Naive B cell (primary cell): ENCODE measurements at regions not wholly inside any gene's neighbourhood (a gene's known extent, or its start where the extent isn't known, plus 50 kb on each side); places are given as distances from the start of the nearest gene placed in this dataset.

Experiments
- ATAC-seq, 2 donors: fragments of 150-1000 bp; cut with Tn5 transposase; 2 replicates each; pipeline ENCODE4 v1.10.0; 2021; ENCODE audit warnings: low read depth in 2 of 2, mild to moderate bottlenecking in 2 of 2, moderate library complexity in 2 of 2
- DNase-seq: peaks from one replicate; pipeline ENCODE4 v3.0.0; 2022
- H3K27ac Mint-ChIP-seq, 6 donors: one replicate each; pipeline ENCODE4 v1.8.0; 2020 to 2022; ENCODE audit warnings: mild to moderate bottlenecking in 6 of 6, mixed read lengths in 6 of 6, moderate library complexity in 5 of 6, inconsistent platforms in 2 of 6
- H3K27me3 Mint-ChIP-seq, 3 donors: one replicate each; pipeline ENCODE4 v1.8.0; 2021 to 2022; ENCODE audit warnings: mixed read lengths in 3 of 3, mild to moderate bottlenecking in 1 of 3
- H3K36me3 Mint-ChIP-seq, 2 donors: one replicate each; pipeline ENCODE4 v1.8.0; 2020 to 2022; ENCODE audit warnings: mixed read lengths in 2 of 2, inconsistent platforms in 1 of 2, mild to moderate bottlenecking in 1 of 2
- H3K4me1 Mint-ChIP-seq, 3 donors: one replicate each; pipeline ENCODE4 v1.8.0; 2020 to 2022; ENCODE audit warnings: mixed read lengths in 3 of 3, inconsistent platforms in 1 of 3, mild to moderate bottlenecking in 1 of 3, moderate library complexity in 1 of 3
- H3K4me3 Mint-ChIP-seq, 8 donors: one replicate each; pipeline ENCODE4 v1.8.0; 2020 to 2022; ENCODE audit warnings: mild to moderate bottlenecking in 8 of 8, mixed read lengths in 8 of 8, moderate library complexity in 8 of 8, inconsistent platforms in 2 of 8
- H3K9me3 Mint-ChIP-seq, 7 donors: one replicate each; pipeline ENCODE4 v1.8.0; 2020 to 2022; ENCODE audit warnings: mixed read lengths in 7 of 7, mild to moderate bottlenecking in 5 of 7, inconsistent platforms in 2 of 7, moderate library complexity in 1 of 7

DNA sequence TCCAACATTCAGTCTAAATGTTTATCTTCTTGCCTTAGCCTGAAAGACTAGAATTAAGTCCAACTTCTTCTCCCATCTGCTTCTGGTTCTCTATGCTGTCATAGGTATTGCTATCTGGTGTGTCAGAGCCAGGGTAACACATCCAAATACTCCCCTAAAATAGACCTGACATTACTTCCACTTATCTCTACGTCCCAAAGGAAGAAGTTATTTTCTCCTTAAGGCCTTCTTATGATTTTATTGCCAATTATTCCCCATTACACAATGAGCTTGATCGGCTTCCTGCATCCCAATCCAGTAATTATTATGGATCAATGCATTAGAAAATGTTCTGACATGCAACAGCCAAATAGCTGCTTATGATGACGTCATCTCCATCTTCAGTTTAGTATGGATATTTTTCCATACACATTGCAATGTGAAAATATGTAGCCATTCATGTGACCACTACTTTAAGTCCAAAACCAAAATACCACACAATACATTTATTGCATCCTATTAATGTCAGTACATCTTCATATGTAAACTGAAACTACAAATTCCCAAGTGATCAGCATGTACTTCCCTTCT, 555.5 kb downstream of the MAT2B start:
- peaks cover 0 to 2% (median 0%) of the 10 kb centered on the region in 7 donors for H3K9me3 Mint-ChIP-seq
- H3K27ac Mint-ChIP-seq = no peak overlapping the region
- ATAC-seq (no peak), DNase-seq (no peak)
- no peaks in the 10 kb centered on the region for H3K36me3 Mint-ChIP-seq
- peaks cover 0 to 8% (median 4%) of the 10 kb centered on the region in 3 donors for H3K27me3 Mint-ChIP-seq
- H3K4me3 Mint-ChIP-seq = no peak overlapping the region
- no peaks in the 10 kb centered on the region for H3K4me1 Mint-ChIP-seq

DNA sequence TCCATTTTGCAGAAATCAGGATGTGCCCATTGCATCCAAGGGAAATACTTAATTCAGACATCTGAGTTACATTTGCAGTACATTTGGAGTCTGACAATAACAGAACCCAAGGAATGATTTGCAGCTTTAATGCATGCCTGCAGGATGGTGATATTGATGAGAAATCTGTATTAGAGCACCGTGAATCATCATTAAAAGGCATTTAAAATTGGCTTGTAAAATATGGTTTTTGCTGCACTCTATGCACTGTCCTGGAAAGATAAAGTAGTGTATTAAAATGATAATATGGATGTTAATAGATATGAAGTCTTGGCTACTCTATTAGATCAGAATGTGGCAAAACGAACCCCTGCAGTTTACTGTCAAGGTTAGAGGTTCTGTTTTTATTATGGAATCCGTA, 556.9 kb downstream of the MAT2B start:
- ATAC-seq (no peak), DNase-seq (no peak)
- Mint-ChIP-seq H3K27ac (peak overlapping the region in 1 of 6 donors; percentile 34), H3K27me3 (peaks cover 0 to 8% (median 4%) of the 10 kb centered on the region in 3 donors), H3K9me3 (peaks cover 0 to 2% (median 0%) of the 10 kb centered on the region in 7 donors), H3K4me1 (no peaks in the 10 kb centered on the region), H3K36me3 (no peaks in the 10 kb centered on the region), H3K4me3 (no peak overlapping the region)

DNA sequence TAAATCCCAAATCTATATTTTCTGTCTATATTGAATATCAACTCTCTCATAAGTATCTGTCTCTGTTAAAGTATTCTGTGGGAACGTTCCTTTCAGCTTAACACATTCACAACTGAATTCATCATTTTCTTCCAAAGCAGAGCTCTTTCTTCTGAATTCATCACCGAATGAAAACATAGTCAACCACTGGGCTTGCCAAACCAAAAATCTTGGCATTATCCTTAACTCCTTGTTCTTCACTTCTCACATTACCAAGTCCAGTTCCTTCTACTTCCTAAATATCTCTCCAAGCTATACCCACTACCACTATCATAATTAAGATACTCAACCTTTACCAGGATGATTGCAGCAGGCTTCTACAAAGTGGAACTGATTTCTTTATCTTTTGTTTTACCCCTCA, 559.8 kb downstream of the MAT2B start:
- Mint-ChIP-seq H3K27me3 (peaks cover 0 to 4% (median 0%) of the 10 kb centered on the region in 3 donors), H3K9me3 (peaks cover 0 to 2% (median 0%) of the 10 kb centered on the region in 7 donors), H3K36me3 (no peaks in the 10 kb centered on the region), H3K4me3 (no peak overlapping the region), H3K4me1 (no peaks in the 10 kb centered on the region), H3K27ac (no peak overlapping the region)
- ATAC-seq (no peak), DNase-seq (no peak)

DNA sequence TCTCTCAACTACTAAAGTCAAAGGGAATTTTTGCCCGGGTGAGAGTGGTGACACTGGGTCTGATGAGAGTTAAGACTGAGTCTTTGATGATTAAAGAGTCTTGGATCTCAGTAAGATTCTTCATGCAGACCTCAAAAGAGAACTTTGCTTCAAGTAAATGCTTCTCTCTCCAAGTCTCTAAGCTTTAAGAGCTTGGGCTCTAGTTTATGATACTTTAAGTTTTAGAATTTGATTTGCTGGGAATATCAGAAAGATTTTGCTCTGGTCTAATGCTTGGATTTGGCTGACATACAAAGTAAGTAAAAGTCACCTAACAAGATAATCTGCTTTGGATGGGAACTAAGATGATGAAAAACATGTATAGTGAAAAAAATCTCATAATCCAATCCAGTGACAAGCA, 566.3 kb downstream of the MAT2B start:
- Mint-ChIP-seq H3K4me3 (no peak overlapping the region), H3K9me3 (peaks cover 0 to 2% (median 0%) of the 10 kb centered on the region in 7 donors)

DNA sequence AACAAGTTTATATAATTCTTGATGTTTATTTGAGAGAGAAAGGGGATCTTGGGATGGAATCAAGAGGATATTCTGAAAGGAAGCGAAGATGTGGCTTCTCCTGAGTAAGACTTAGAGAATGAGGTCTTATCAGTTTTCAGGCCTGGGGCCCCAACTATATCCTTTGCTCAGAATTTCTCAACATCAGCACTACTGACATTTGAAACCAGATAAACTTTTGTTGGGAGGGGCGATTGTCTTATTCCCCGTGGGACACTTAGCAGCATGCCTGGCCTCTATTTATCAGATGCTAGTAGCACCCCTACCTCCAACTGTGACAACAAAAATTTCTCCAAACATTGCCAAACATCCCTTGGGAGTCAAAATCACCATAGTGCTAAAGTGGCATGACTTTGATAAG, 567.7 kb downstream of the MAT2B start:
- no peaks in the 10 kb centered on the region for H3K36me3 Mint-ChIP-seq
- no peak for ATAC-seq
- peaks cover 7 to 19% (median 10%) of the 10 kb centered on the region in 3 donors for H3K27me3 Mint-ChIP-seq
- H3K9me3 Mint-ChIP-seq = peaks cover 0 to 2% (median 0%) of the 10 kb centered on the region in 7 donors
- no peak overlapping the region for H3K27ac Mint-ChIP-seq
- H3K4me1 Mint-ChIP-seq = no peaks in the 10 kb centered on the region
- no peak for DNase-seq
- no peak overlapping the region for H3K4me3 Mint-ChIP-seq

More for the DNA sequence above, 566.3 kb downstream of the MAT2B start:
- Mint-ChIP-seq H3K27ac (no peak overlapping the region), H3K4me1 (no peaks in the 10 kb centered on the region), H3K36me3 (no peaks in the 10 kb centered on the region), H3K27me3 (peaks cover 7 to 14% (median 10%) of the 10 kb centered on the region in 3 donors)
- DNase-seq (no peak), ATAC-seq (no peak)

DNA sequence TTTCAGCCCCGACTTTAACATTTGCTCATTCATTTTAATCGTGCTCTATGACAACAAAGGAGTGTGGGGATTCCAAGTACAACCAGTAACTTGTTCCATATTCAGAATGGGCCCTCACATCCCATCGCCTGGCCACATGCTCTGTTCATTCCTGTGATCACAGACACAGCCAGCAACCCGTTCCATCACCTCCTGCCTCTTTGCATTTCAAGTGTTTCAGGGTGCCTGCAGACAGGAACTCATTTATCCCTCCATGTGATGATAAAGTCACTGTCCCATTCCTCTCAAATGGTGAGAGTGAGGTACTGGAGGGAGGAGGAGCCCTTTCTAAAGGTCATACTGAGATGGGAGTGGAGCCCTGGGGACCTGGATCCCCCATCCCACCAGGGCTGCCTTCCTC, 571.1 kb downstream of the MAT2B start:
- Mint-ChIP-seq H3K27me3 (peaks cover 6 to 19% (median 10%) of the 10 kb centered on the region in 3 donors), H3K36me3 (no peaks in the 10 kb centered on the region), H3K4me3 (no peak overlapping the region), H3K9me3 (no peaks in the 10 kb centered on the region), H3K27ac (no peak overlapping the region), H3K4me1 (no peaks in the 10 kb centered on the region)
- no peak for ATAC-seq
- DNase-seq = no peak

DNA sequence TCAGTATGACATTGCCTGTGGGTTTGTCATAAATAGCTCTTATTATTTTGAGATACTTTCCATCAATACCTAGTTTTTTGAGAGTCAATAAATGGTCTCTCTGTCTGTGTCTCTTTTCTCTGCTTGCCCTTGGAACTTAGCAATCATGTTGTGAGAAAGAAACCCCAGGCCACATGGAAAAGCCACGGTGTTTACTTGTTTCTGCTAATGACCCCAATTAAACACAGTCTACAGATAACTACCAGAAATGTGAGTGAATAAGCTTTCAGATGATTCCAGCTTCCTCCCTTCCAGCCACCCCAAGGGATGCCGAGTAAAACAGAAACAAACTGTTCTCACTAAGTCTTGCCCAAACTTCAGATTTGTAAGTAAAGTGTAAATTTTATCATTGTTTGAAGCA, 584.9 kb downstream of the MAT2B start:
- DNase-seq (no peak), ATAC-seq (no peak)
- Mint-ChIP-seq H3K4me3 (no peak overlapping the region), H3K4me1 (peaks cover 0 to 1% (median 0%) of the 10 kb centered on the region in 3 donors), H3K9me3 (peaks cover 0 to 11% (median 4%) of the 10 kb centered on the region in 7 donors), H3K27me3 (peaks cover 3 to 8% (median 7%) of the 10 kb centered on the region in 3 donors), H3K36me3 (no peaks in the 10 kb centered on the region), H3K27ac (no peak overlapping the region)

DNA sequence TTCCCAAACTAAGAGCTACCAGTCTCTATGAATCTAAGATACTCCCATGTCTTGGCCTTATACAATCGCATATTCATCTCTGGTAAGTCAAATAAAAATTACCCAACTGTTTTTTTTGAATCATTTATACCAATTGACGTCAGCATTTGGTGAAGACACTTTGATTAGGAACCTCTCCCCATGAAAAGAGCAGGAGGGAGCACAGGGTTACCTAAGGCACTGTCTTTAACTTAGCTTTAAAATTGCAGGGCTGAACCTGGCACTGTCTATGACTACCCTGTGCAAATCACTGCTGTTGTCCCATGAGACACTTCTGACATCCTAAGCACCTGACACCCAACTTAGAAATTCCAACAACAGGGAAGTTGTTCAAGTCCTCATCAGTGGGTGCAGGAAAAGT, 586.4 kb downstream of the MAT2B start:
- no peak for ATAC-seq
- no peaks in the 10 kb centered on the region for H3K36me3 Mint-ChIP-seq
- peaks cover 6 to 8% (median 7%) of the 10 kb centered on the region in 3 donors for H3K27me3 Mint-ChIP-seq
- peaks cover 0 to 11% (median 4%) of the 10 kb centered on the region in 7 donors for H3K9me3 Mint-ChIP-seq
- no peak overlapping the region for H3K27ac Mint-ChIP-seq
- DNase-seq = no peak
- peaks cover 0 to 1% (median 0%) of the 10 kb centered on the region in 3 donors for H3K4me1 Mint-ChIP-seq
- H3K4me3 Mint-ChIP-seq = no peak overlapping the region

DNA sequence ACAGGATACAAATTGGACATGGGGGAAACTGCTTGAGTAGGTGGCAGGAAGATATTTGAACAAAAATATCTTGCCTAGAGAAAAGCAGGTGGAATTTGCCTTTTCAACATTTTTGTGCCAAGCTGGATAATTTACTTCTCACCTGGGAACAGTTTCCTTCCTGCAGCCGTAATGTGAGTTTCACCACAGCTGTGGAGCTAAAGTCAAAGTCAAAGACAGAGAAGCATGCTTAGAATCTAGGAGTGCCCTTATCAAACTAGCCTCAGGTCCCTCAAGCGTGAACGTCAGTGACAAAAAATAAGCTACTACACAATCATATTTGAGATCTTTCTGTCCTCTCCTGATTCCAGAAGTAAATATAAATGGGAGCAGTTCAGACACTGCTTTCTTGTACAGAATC, 588.9 kb downstream of the MAT2B start:
- no peak overlapping the region for H3K27ac Mint-ChIP-seq
- DNase-seq = no peak
- no peak overlapping the region for H3K4me3 Mint-ChIP-seq
- H3K9me3 Mint-ChIP-seq = no peaks in the 10 kb centered on the region
- ATAC-seq = no peak
- H3K36me3 Mint-ChIP-seq = no peaks in the 10 kb centered on the region
- peaks cover 0 to 1% (median 0%) of the 10 kb centered on the region in 3 donors for H3K4me1 Mint-ChIP-seq
- peaks cover 6 to 8% (median 7%) of the 10 kb centered on the region in 3 donors for H3K27me3 Mint-ChIP-seq

DNA sequence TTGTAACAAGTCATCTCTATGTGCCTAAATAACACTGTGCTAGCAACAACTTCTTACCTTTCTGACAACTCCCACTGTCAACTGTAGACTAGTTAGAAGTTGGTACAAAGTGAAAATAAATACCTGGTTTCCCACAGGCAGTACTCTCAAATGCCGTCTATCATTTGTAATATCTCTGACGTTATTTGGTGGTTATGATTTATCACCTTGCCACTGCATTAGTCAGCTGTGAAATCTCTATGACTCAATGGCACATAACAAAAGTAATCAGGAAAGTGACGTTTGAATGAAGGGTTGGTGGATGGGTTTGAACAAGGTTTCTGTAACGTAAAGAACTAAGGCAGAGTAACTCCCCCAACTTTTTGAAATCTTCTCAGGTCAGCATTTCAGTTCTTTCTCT, 592.3 kb downstream of the MAT2B start:
- Mint-ChIP-seq H3K36me3 (no peaks in the 10 kb centered on the region), H3K4me1 (peaks cover 0 to 1% (median 0%) of the 10 kb centered on the region in 3 donors)

DNA sequence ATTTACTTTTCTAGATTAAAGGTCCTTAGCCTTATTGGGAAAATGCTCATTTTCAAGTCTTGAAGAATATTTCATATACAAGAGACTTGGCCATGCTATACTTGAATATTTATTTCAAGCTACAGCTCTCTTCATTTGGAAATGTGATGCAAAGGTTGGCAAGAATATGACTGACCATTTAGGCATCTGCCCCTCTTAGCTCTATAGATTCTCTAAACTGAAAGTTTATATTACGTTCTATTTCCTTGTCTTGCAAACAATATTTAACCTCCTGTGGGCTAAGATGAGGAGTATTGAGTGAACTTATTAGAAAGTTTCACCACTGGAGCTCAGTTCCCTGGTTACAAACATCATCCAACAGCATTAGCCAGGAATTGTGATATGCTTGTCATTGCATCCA, 593.1 kb downstream of the MAT2B start:
- DNase-seq (no peak), ATAC-seq (no peak)
- no peaks in the 10 kb centered on the region for H3K9me3 Mint-ChIP-seq
- H3K4me1 Mint-ChIP-seq = peaks cover 0 to 1% (median 0%) of the 10 kb centered on the region in 3 donors
- no peaks in the 10 kb centered on the region for H3K36me3 Mint-ChIP-seq
- H3K4me3 Mint-ChIP-seq = no peak overlapping the region
- H3K27me3 Mint-ChIP-seq = peaks cover 0 to 6% (median 0%) of the 10 kb centered on the region in 3 donors
- no peak overlapping the region for H3K27ac Mint-ChIP-seq

More for the DNA sequence above, 592.3 kb downstream of the MAT2B start:
- Mint-ChIP-seq H3K9me3 (no peaks in the 10 kb centered on the region), H3K27me3 (peaks cover 0 to 6% (median 0%) of the 10 kb centered on the region in 3 donors), H3K4me3 (no peak overlapping the region), H3K27ac (no peak overlapping the region)
- DNase-seq (no peak), ATAC-seq (no peak)

DNA sequence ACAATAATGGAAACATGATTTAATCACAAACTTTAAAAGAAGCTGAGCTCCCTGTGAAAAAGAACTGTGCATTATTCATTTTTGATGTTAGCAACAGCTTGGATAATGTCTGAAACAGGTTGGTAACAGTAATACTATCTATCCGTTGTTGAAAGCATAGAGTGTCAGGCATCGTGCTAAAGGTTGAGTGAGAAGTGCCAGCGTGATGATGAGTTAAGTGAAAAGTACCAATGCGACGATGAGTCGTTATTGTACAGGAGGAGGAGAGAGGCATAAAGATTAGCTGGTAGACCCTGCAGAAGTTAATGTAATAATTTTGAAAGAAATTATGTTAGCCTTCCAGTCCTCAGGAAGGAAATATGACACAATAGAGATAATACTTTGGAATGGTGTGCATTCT, 593.6 kb downstream of the MAT2B start:
- Mint-ChIP-seq H3K4me3 (no peak overlapping the region), H3K4me1 (peaks cover 0 to 1% (median 0%) of the 10 kb centered on the region in 3 donors), H3K36me3 (no peaks in the 10 kb centered on the region), H3K9me3 (no peaks in the 10 kb centered on the region), H3K27ac (no peak overlapping the region), H3K27me3 (peaks cover 0 to 6% (median 0%) of the 10 kb centered on the region in 3 donors)
- ATAC-seq = no peak
- no peak for DNase-seq

DNA sequence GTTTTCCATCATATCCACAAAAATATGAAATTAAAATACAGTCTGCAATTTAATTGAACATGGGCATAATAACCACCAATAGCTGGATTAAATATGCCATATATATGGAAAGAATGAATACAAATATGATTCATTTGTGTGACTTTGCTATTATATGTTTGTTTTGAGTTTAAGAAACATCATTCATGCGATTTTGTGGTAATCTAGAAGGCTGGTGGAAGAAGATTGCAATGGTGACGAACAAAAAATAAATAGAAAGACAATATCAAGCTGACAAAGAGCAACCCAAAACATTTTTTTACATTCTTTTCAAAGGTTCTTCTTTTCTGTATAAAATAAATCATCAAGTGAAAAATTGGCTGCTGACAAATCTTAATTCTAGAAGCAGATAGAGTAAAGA, 610.0 kb downstream of the MAT2B start:
- no peak overlapping the region for H3K4me3 Mint-ChIP-seq
- H3K27me3 Mint-ChIP-seq = no peaks in the 10 kb centered on the region
- H3K36me3 Mint-ChIP-seq = no peaks in the 10 kb centered on the region
- ATAC-seq = no peak
- H3K27ac Mint-ChIP-seq = no peak overlapping the region
- H3K9me3 Mint-ChIP-seq = peaks cover 0 to 5% (median 0%) of the 10 kb centered on the region in 7 donors
- H3K4me1 Mint-ChIP-seq = no peaks in the 10 kb centered on the region
- no peak for DNase-seq

DNA sequence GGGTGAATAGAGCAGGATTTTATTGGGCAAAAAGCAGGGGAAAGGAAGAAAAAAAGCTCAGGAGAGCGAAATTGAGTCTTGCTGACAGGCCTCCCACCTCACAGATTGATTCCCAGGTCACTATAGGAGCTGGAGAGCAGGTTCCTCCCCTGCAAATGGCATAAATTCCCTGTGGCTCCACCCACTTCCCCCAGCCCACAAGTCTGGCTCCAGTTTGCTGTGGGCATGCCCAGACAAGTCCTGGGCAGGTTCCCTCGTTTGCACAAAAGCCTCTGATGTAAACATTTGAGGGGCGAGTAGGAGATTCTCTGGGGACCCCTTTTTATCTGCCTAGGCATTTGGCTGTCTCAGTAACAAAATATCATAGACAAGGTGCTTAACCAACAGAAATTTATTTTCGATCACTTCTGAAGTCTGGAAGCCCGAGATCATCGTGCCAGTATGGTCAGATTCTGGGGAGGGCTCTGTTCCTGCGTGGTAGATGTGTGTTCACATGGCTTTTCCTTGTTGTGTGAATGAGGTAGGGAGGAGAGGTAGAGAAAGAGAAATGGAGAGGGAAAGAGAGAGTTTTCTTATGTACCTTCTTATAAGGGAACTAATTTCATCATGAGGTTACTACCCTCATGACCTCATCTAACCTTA, 614.5 kb downstream of the MAT2B start:
- no peaks in the 10 kb centered on the region for H3K36me3 Mint-ChIP-seq
- DNase-seq = no peak
- no peak overlapping the region for H3K27ac Mint-ChIP-seq
- H3K27me3 Mint-ChIP-seq = no peaks in the 10 kb centered on the region
- peaks cover 0 to 5% (median 0%) of the 10 kb centered on the region in 7 donors for H3K9me3 Mint-ChIP-seq
- no peak overlapping the region for H3K4me3 Mint-ChIP-seq
- no peak for ATAC-seq
- no peaks in the 10 kb centered on the region for H3K4me1 Mint-ChIP-seq
